ENCODE measurements at regions not wholly inside any gene's neighbourhood (a gene's known extent, or its start where the extent isn't known, plus 50 kb on each side); places are given as distances from the start of the nearest gene placed in this dataset.
"Not testable (repeated sequence)": the region's sequence is repeated elsewhere in the genome, so short reads cannot be mapped to it uniquely, and the experiment has no call there.

- DNase-seq = no peak
These were observed 71.4 kb upstream of the FRG1 start for GRCh38 chr4:189869236-189869635.

GRCh38 chr4:189870511-189871234 lies 70.0 kb upstream of the FRG1 start:
- DNase-seq = no peak

GRCh38 chr4:189874591-189874990 lies 66.1 kb upstream of the FRG1 start:
- no peak for DNase-seq

- not testable (repeated sequence) for DNase-seq
These were observed 59.5 kb upstream of the FRG1 start for GRCh38 chr4:189881190-189881589.

GRCh38 chr4:189888407-189888806 lies 52.3 kb upstream of the FRG1 start:
- not testable (repeated sequence) for DNase-seq

All from stimulated activated naive CD4-positive, alpha-beta T cell treated with Interleukin-2 at 50 U/mL for 16 hours (primary cell).